Caco-2 (cell line): ENCODE measurements at regions not wholly inside any gene's neighbourhood (a gene's known extent, or its start where the extent isn't known, plus 50 kb on each side); places are given as distances from the start of the nearest gene placed in this dataset.

Experiments used
- BruUV-seq: library from RNA; stranded (reverse); fragments of 400-500 nt; replicated peaks from 2 replicates; lab custom pipeline; 2021; lab: Mats Ljungman, UMichigan
- CTCF ChIA-PET: fragments of 300-600 bp; sonication (Branson Sonifier 250); formaldehyde crosslinking; loops from one replicate; lab custom pipeline; 2022; ENCODE audit warnings: antibody characterized with exemption; lab: Charles Lee
- POLR2A ChIA-PET: fragments of 300-600 bp; sonication (Branson Sonifier 250); formaldehyde crosslinking; loops from one replicate; lab custom pipeline; 2022; ENCODE audit warnings: antibody characterized with exemption; lab: Charles Lee
- DNase-seq, 2 experiments: peaks; one replicate each; pipeline versions ENCODE4 v3.0.0 to v3.0.0-alpha.2; 2020 to 2022
- H3K27me3 ChIP-seq: replicated peaks from 2 replicates; pipeline ENCODE4 v1.6.0; 2011; ENCODE audit warnings: low read length; ENCODE audit not compliant: control insufficient read depth, insufficient read depth
- H3K36me3 ChIP-seq: 2 replicates; pipeline ENCODE4 v1.5.1; 2011; ENCODE audit warnings: low read length; ENCODE audit not compliant: control insufficient read depth, insufficient read depth
- H3K4me1 ChIP-seq: fragments of 250-450 bp; sonication (Bioruptor Pico); 2 replicates; pipeline ENCODE4 v1.5.1; 2020; ENCODE audit warnings: mild to moderate bottlenecking
- H3K4me3 ChIP-seq: 2 replicates; pipeline ENCODE4 v1.5.1; 2011; ENCODE audit warnings: low read depth, mild to moderate bottlenecking, control low read depth, low read length
- H3K9me3 ChIP-seq: fragments of 250-450 bp; sonication (Bioruptor Pico); 2 replicates; pipeline ENCODE4 v1.5.1; 2020; ENCODE audit warnings: mild to moderate bottlenecking, moderate library complexity
- H3K27ac Mint-ChIP-seq: one replicate; pipeline ENCODE4 v1.8.0; 2022; ENCODE audit warnings: mixed read lengths; ENCODE audit not compliant: unreplicated experiment
- H3K27me3 Mint-ChIP-seq: one replicate; pipeline ENCODE4 v1.8.0; 2022; ENCODE audit warnings: mixed read lengths; ENCODE audit not compliant: insufficient read depth, unreplicated experiment
- H3K36me3 Mint-ChIP-seq: one replicate; pipeline ENCODE4 v1.8.0; 2022; ENCODE audit warnings: mild to moderate bottlenecking, mixed read lengths; ENCODE audit not compliant: insufficient read depth, unreplicated experiment
- H3K4me1 Mint-ChIP-seq: one replicate; pipeline ENCODE4 v1.8.0; 2022; ENCODE audit warnings: low read depth, mixed read lengths; ENCODE audit not compliant: unreplicated experiment
- H3K4me3 Mint-ChIP-seq: one replicate; pipeline ENCODE4 v1.8.0; 2022; ENCODE audit warnings: mild to moderate bottlenecking, moderate library complexity, mixed read lengths; ENCODE audit not compliant: unreplicated experiment
- H3K9me3 Mint-ChIP-seq: one replicate; pipeline ENCODE4 v1.8.0; 2022; ENCODE audit warnings: mixed read lengths; ENCODE audit not compliant: unreplicated experiment
- intact Hi-C: fragments of 100-400 bp; cut with micrococcal nuclease; formaldehyde crosslinking; loops from one replicate; pipeline ENCODE4 v1.10.0; 2022; ENCODE audit not compliant: unreplicated experiment
- TF ChIP-seq, protein P1 (sequence below), 2 experiments: fragments of 200-600 bp in 1 of 2; IDR thresholded peaks; 1 replicate in 1 of 2; 2 replicates in 1 of 2; pipeline versions ENCODE4 v1.5.1 to v1.8.0; 2011 to 2022; ENCODE audit warnings: antibody characterized with exemption in 1 of 2, control low read depth in 1 of 2, inconsistent platforms in 1 of 2, low read depth in 1 of 2, low read length in 1 of 2, mild to moderate bottlenecking in 1 of 2, moderate library complexity in 1 of 2; ENCODE audit not compliant: insufficient read depth in 1 of 2, severe bottlenecking in 1 of 2, unreplicated experiment in 1 of 2

GRCh38 chr13:109362616-109363015, 423.8 kb downstream of the IRS2 start:
- ChIA-PET CTCF (no interaction called here), POLR2A (no interaction called here)
- H3K4me1 ChIP-seq = no peaks in the 10 kb centered on the region
- no peak overlapping the region for H3K27ac Mint-ChIP-seq
- TF ChIP-seq, protein P1, sequence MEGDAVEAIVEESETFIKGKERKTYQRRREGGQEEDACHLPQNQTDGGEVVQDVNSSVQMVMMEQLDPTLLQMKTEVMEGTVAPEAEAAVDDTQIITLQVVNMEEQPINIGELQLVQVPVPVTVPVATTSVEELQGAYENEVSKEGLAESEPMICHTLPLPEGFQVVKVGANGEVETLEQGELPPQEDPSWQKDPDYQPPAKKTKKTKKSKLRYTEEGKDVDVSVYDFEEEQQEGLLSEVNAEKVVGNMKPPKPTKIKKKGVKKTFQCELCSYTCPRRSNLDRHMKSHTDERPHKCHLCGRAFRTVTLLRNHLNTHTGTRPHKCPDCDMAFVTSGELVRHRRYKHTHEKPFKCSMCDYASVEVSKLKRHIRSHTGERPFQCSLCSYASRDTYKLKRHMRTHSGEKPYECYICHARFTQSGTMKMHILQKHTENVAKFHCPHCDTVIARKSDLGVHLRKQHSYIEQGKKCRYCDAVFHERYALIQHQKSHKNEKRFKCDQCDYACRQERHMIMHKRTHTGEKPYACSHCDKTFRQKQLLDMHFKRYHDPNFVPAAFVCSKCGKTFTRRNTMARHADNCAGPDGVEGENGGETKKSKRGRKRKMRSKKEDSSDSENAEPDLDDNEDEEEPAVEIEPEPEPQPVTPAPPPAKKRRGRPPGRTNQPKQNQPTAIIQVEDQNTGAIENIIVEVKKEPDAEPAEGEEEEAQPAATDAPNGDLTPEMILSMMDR (IDR thresholded peaks at IDR 0.05; ENCODE audit: insufficient read depth in 1 of 2, low read depth in 1 of 2, low read length in 1 of 2, severe bottlenecking in 1 of 2, unreplicated experiment in 1 of 2) = no peak
- DNase-seq = no peak
- H3K36me3 ChIP-seq = no peaks in the 10 kb centered on the region
- no peaks in the 10 kb centered on the region for H3K27me3 ChIP-seq
- H3K4me3 ChIP-seq = no peak overlapping the region
- H3K9me3 Mint-ChIP-seq = no peaks in the 10 kb centered on the region
- H3K4me1 Mint-ChIP-seq = no peaks in the 10 kb centered on the region
- H3K27me3 Mint-ChIP-seq = no peaks in the 10 kb centered on the region
- H3K9me3 ChIP-seq = 0 out of 2 replicates have a peak, but pooled peaks cover 8% of the 10 kb centered on the region
- H3K36me3 Mint-ChIP-seq = no peaks in the 10 kb centered on the region
- no TSS peak for BruUV-seq
- no peak overlapping the region for H3K4me3 Mint-ChIP-seq
- intact Hi-C loops = no loop called here

DNA sequence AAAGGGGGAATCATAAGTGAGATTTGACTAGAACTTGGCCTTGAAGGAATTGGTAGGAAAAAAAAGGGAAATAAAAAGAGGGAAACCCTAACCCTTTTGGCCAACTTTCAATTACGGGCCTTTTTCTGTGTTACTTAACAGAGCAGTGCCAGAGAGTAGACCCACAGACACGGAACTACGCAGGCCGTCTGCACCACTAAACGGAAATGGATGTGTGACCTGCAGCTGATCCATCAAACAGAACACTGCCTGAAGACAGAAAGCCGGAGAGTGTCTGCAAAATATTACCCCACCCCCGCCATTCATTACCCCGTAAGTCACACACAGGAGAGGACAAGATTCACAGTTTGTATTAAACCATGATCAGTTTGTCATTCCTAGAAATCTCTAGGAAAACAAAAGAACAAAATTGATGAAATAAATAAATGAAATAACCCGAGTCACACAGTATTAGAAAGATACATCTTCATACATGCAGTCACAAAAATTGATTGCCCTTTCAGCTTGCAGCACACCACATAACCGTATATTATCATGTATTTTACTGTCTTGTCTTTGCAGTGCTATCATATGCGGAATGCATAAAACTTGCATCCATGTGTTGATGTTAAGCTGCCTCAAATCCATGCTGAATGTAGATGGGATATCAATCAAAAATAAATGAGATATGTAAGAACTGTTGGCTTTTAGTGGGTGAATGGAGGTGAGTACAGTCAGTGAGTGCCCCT, 424.7 kb downstream of the IRS2 start:
- Histone ChIP-seq H3K4me1 (no peaks in the 10 kb centered on the region), H3K27me3 (no peaks in the 10 kb centered on the region), H3K9me3 (0 out of 2 replicates have a peak, but pooled peaks cover 8% of the 10 kb centered on the region), H3K36me3 (no peaks in the 10 kb centered on the region), H3K4me3 (no peak overlapping the region)
- H3K27ac Mint-ChIP-seq = no peak overlapping the region
- H3K36me3 Mint-ChIP-seq = no peaks in the 10 kb centered on the region
- DNase-seq = no peak
- no peaks in the 10 kb centered on the region for H3K9me3 Mint-ChIP-seq
- ChIA-PET CTCF (no interaction called here), POLR2A (no interaction called here)
- BruUV-seq = no TSS peak
- no peaks in the 10 kb centered on the region for H3K4me1 Mint-ChIP-seq
- intact Hi-C loops = no loop called here
- no peak overlapping the region for H3K4me3 Mint-ChIP-seq
- no peaks in the 10 kb centered on the region for H3K27me3 Mint-ChIP-seq
- TF ChIP-seq, protein P1 (IDR thresholded peaks at IDR 0.05; ENCODE audit: insufficient read depth in 1 of 2, low read depth in 1 of 2, low read length in 1 of 2, severe bottlenecking in 1 of 2, unreplicated experiment in 1 of 2) = no peak

DNA sequence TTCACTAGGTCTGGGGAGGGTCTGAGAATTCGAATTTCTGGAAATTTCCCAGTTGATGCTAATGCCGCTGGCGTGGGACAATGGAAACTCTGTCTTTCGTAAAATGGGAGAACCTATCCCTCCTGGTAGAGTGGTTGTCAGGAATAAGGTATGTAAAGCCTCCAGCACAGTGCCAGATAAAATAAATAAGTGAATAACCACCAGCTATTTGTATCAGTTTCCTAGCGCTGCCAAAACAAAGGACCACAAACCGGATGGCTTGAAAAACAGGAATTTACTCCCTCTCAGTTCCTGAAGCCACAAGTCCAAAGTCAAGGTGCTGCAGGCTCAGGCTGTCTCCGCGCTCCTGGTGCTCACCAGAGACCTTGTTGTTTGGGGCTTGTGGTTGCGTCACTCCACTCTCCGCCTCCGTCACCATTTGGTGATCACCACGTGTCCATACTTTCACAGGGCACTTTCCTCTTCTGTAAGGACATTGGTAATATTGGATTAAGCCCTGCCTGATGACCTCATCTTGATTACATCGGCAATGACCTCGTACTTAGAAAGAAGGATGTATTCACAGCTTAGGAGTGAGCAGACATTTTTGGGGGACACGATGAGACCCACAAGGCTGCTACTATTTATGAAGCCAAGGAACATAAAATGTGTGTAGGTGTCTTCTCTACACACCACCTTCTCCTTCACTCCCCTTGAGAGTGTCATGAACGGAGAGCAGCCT, 428.5 kb downstream of the IRS2 start:
- no peaks in the 10 kb centered on the region for H3K4me1 Mint-ChIP-seq
- no peaks in the 10 kb centered on the region for H3K36me3 ChIP-seq
- intact Hi-C loops = no loop called here
- TF ChIP-seq, protein P1 (IDR thresholded peaks at IDR 0.05; ENCODE audit: insufficient read depth in 1 of 2, low read depth in 1 of 2, low read length in 1 of 2, severe bottlenecking in 1 of 2, unreplicated experiment in 1 of 2) = no peak
- ChIA-PET POLR2A (no interaction called here), CTCF (no interaction called here)
- H3K27me3 ChIP-seq = no peaks in the 10 kb centered on the region
- peaks cover 4% of the 10 kb centered on the region for H3K27me3 Mint-ChIP-seq
- no peaks in the 10 kb centered on the region for H3K36me3 Mint-ChIP-seq
- no peak for DNase-seq
- no peaks in the 10 kb centered on the region for H3K9me3 ChIP-seq
- H3K4me3 Mint-ChIP-seq = no peak overlapping the region
- H3K27ac Mint-ChIP-seq = no peak overlapping the region
- H3K4me1 ChIP-seq = no peaks in the 10 kb centered on the region
- no peaks in the 10 kb centered on the region for H3K9me3 Mint-ChIP-seq
- BruUV-seq = no TSS peak
- no peak overlapping the region for H3K4me3 ChIP-seq
